ENCODE measurements at regions not wholly inside any gene's neighbourhood (a gene's known extent, or its start where the extent isn't known, plus 50 kb on each side); places are given as distances from the start of the nearest gene placed in this dataset.

- H3K4me3 ChIP-seq, result no peak overlapping the region
- peaks cover 5% of the 10 kb centered on the region for H3K4me1 ChIP-seq (ENCODE audit: control insufficient read depth, insufficient read depth, low read length)
- no peak for ATAC-seq
- no peak for DNase-seq (ENCODE audit: low read depth, low spot score)
- no peak overlapping the region for H3K9ac ChIP-seq (ENCODE audit: control insufficient read depth, insufficient read depth, low read length)
- H3K4me2 ChIP-seq (ENCODE audit: control insufficient read depth, insufficient read depth), result no peak overlapping the region
- no peak for TF ChIP-seq REST (IDR thresholded peaks at IDR 0.05; ENCODE audit: low read depth, low read length)
- no peak for TF ChIP-seq PBX3 (IDR thresholded peaks at IDR 0.05; ENCODE audit: insufficient replicate concordance, low read depth, low read length)
- no peak for TF ChIP-seq CBX5 (IDR thresholded peaks at IDR 0.05; ENCODE audit: low read depth)
- TF ChIP-seq POLR2AphosphoS2 (IDR thresholded peaks at IDR 0.05; ENCODE audit: low read depth, low read length), result no peak
- TF ChIP-seq MXI1 (IDR thresholded peaks at IDR 0.05; ENCODE audit: low read depth, low read length), result no peak
- TF ChIP-seq MYC (IDR thresholded peaks at IDR 0.05; ENCODE audit: insufficient read depth, insufficient read length, insufficient replicate concordance, low read length, severe bottlenecking), result no peak
- TF ChIP-seq BHLHE40 (IDR thresholded peaks at IDR 0.05; ENCODE audit: borderline replicate concordance in 1 of 2, low read depth in 2 of 2, low read length in 1 of 2), result no peak
- no peaks in the 10 kb centered on the region for H3K36me3 ChIP-seq (ENCODE audit: control insufficient read depth in 2 of 2, insufficient read depth in 2 of 2, low read length in 1 of 2)
- no peaks in the 10 kb centered on the region for H3K9me3 ChIP-seq (replicated peaks; ENCODE audit: control insufficient read depth, insufficient read depth, low read length)
- no peaks in the 10 kb centered on the region; a peak in 1 of 4 replicates for H3K27me3 ChIP-seq (replicated peaks in 1 of 2; ENCODE audit: control insufficient read depth in 2 of 2, insufficient read depth in 2 of 2, low read length in 1 of 2)
- no peaks in the 10 kb centered on the region for H4K20me1 ChIP-seq (ENCODE audit: control insufficient read depth, insufficient read depth)
- POLR2A ChIA-PET, result no interaction called here
- no TSS peak for BruUV-seq (replicated peaks)
- no peak overlapping the region for H3K27ac ChIP-seq (ENCODE audit: control insufficient read depth, insufficient read depth)
- no peaks in the 10 kb centered on the region for H3K79me2 ChIP-seq (ENCODE audit: control insufficient read depth, insufficient read depth, low read length)
- H2AFZ ChIP-seq (ENCODE audit: control insufficient read depth, low read depth, low read length), result no peak overlapping the region
- SMC1A ChIA-PET (ENCODE audit: uncharacterized antibody, unreplicated experiment), result interaction anchor here (0.6 to 0.9 kb wide), 2 partner anchors 41 to 93 kb away, joined by 3 to 5 read pairs; no protein-coding TSS in a partner anchor
- intact Hi-C loops (cut with micrococcal nuclease; ENCODE audit: unreplicated experiment), result no loop called here
- in situ Hi-C loops (cut with MboI), result no loop called here
- RAD21 ChIA-PET (ENCODE audit: unreplicated experiment), result no interaction called here
- FAIRE-seq, result no peak
- CTCF ChIA-PET, result no interaction called here
Observed at GRCh38 chr7:32251659-32252058, 181.5 kb upstream of the PDE1C start.
